PC-3 (cell line): ENCODE measurements at regions not wholly inside any gene's neighbourhood (a gene's known extent, or its start where the extent isn't known, plus 50 kb on each side); places are given as distances from the start of the nearest gene placed in this dataset.

ENCODE experiments used
- ATAC-seq: fragments of 200-7000 bp; cut with Tn5 transposase; 2 replicates; pipeline ENCODE4 v1.9.1; 2020; ENCODE audit warnings: mild to moderate bottlenecking, moderate library complexity
- BruUV-seq: library from RNA; stranded (reverse); fragments of 400-500 nt; replicated peaks from 2 replicates; lab custom pipeline; 2021; lab: Mats Ljungman, UMichigan
- CTCF ChIA-PET: fragments of 300-600 bp; sonication (Branson Sonifier 250); formaldehyde crosslinking; loops from one replicate; lab custom pipeline; 2022; ENCODE audit warnings: antibody characterized with exemption; lab: Charles Lee
- POLR2A ChIA-PET: fragments of 300-600 bp; sonication (Branson Sonifier 250); formaldehyde crosslinking; loops from one replicate; lab custom pipeline; 2022; ENCODE audit warnings: antibody characterized with exemption; ENCODE audit not compliant: unreplicated experiment; lab: Charles Lee
- DNase-seq: peaks from one replicate; pipeline ENCODE4 v3.0.0-alpha.2; 2015
- H2AFZ ChIP-seq: fragments of 300-600 bp; sonication (generic); 2 replicates; pipeline ENCODE4 v1.6.0; 2016; ENCODE audit warnings: antibody characterized with exemption, low read length
- H3F3A ChIP-seq: fragments of 300-600 bp; sonication (generic); one replicate; pipeline ENCODE4 v1.6.0; 2017; ENCODE audit warnings: antibody characterized with exemption, low read length, control low read depth, mild to moderate bottlenecking; ENCODE audit not compliant: unreplicated experiment
- H3K27ac ChIP-seq: fragments of 300-600 bp; sonication (generic); 2 replicates; pipeline ENCODE4 v1.5.1; 2016; ENCODE audit warnings: mild to moderate bottlenecking, low read length
- H3K27me3 ChIP-seq: fragments of 300-600 bp; sonication (generic); 2 replicates; pipeline ENCODE4 v1.6.1; 2016; ENCODE audit warnings: low read length, mixed read lengths
- H3K36me3 ChIP-seq: fragments of 300-600 bp; sonication (generic); 2 replicates; pipeline ENCODE4 v1.6.1; 2016; ENCODE audit warnings: low read depth, mixed run types, low read length, mixed read lengths
- H3K4me1 ChIP-seq: fragments of 300-600 bp; sonication (generic); 2 replicates; pipeline ENCODE4 v1.5.1; 2016; ENCODE audit warnings: low read length; ENCODE audit not compliant: insufficient read depth
- H3K4me2 ChIP-seq: fragments of 300-600 bp; sonication (generic); 2 replicates; pipeline ENCODE4 v1.6.0; 2016; ENCODE audit warnings: low read length
- H3K4me3 ChIP-seq: fragments of 300-600 bp; sonication (generic); 2 replicates; pipeline ENCODE4 v1.5.1; 2016; ENCODE audit warnings: mild to moderate bottlenecking, low read length, mixed read lengths
- H3K79me2 ChIP-seq: fragments of 300-600 bp; sonication (generic); 2 replicates; pipeline ENCODE4 v1.6.1; 2017; ENCODE audit warnings: low read length, mixed read lengths
- H3K9ac ChIP-seq: fragments of 300-600 bp; sonication (generic); 2 replicates; pipeline ENCODE4 v1.6.0; 2016; ENCODE audit warnings: mild to moderate bottlenecking, low read length
- H3K9me2 ChIP-seq: fragments of 300-600 bp; sonication (generic); replicated peaks from 2 replicates; pipeline ENCODE4 v1.6.1; 2016; ENCODE audit warnings: mixed run types, low read length, mixed read lengths
- H3K9me3 ChIP-seq: fragments of 300-600 bp; sonication (generic); 2 replicates; pipeline ENCODE4 v1.6.1; 2016; ENCODE audit warnings: low read length, mixed read lengths
- H4K20me1 ChIP-seq: fragments of 300-600 bp; sonication (generic); 2 replicates; pipeline ENCODE4 v1.6.1; 2016; ENCODE audit warnings: low read length, mixed read lengths
- CTCF ChIP-seq: fragments of 300-600 bp; sonication (generic); conservative IDR thresholded peaks from 2 replicates; pipeline ENCODE4 v1.5.1; 2017; ENCODE audit warnings: antibody characterized with exemption, low read depth, mild to moderate bottlenecking, low read length
- EZH2 ChIP-seq: fragments of 300-600 bp; sonication (generic); IDR thresholded peaks from one replicate; pipeline ENCODE4 v1.6.1; 2017; ENCODE audit warnings: antibody characterized with exemption, mild to moderate bottlenecking, low read length; ENCODE audit not compliant: unreplicated experiment
- EZH2phosphoT487 ChIP-seq: fragments of 300-600 bp; sonication (generic); IDR thresholded peaks from 2 replicates; pipeline ENCODE4 v1.6.1; 2018; ENCODE audit warnings: mild to moderate bottlenecking, antibody characterized with exemption, low read length, borderline replicate concordance
- intact Hi-C: fragments of 100-400 bp; cut with micrococcal nuclease; formaldehyde crosslinking; loops from 2 replicates; pipeline ENCODE4 v1.9.0; 2023

GRCh38 chr13:40452741-40453334, 213.6 kb downstream of the FOXO1 start:
- H2AFZ ChIP-seq = no peak overlapping the region
- intact Hi-C loops = loop anchor here (5.0 kb wide), 1 partner anchor 46 kb away; no protein-coding TSS in a partner anchor
- H3K4me1 ChIP-seq = peaks cover 24% of the 10 kb centered on the region
- no peaks in the 10 kb centered on the region for H3K9me3 ChIP-seq
- no peaks in the 10 kb centered on the region for H3F3A ChIP-seq
- H3K36me3 ChIP-seq = no peaks in the 10 kb centered on the region
- peak overlapping the region; percentile 97 for H3K27ac ChIP-seq
- H3K4me3 ChIP-seq = no peak overlapping the region
- H3K9me2 ChIP-seq = no peaks in the 10 kb centered on the region
- ChIA-PET CTCF (no interaction called here), POLR2A (interaction anchor here (0.5 kb wide), 1 partner anchor 43 kb away, joined by 3 read pairs; no protein-coding TSS in a partner anchor)
- peak overlapping the region; percentile 53 for H3K4me2 ChIP-seq
- peak; percentile 30 for DNase-seq
- H3K79me2 ChIP-seq = no peaks in the 10 kb centered on the region
- BruUV-seq = no TSS peak
- H3K27me3 ChIP-seq = no peaks in the 10 kb centered on the region
- peak overlapping the region; percentile 70 for H3K9ac ChIP-seq
- H4K20me1 ChIP-seq = no peaks in the 10 kb centered on the region
- peak; percentile 11; the same call in 1 of the 2 replicates for ATAC-seq
- TF ChIP-seq EZH2 (no peak), CTCF (no peak), EZH2phosphoT487 (no peak)

- H4K20me1 ChIP-seq = no peaks in the 10 kb centered on the region
- H3K79me2 ChIP-seq = no peaks in the 10 kb centered on the region
- no TSS peak for BruUV-seq
- H3F3A ChIP-seq = no peaks in the 10 kb centered on the region
- H3K4me1 ChIP-seq = peaks cover 24% of the 10 kb centered on the region
- TF ChIP-seq EZH2 (no peak), EZH2phosphoT487 (no peak), CTCF (no peak)
- ChIA-PET CTCF (no interaction called here), POLR2A (interaction anchor here (0.5 to 0.6 kb wide), 2 partner anchors 42 to 311 kb away, joined by 3 to 7 read pairs; no protein-coding TSS in a partner anchor)
- H3K27ac ChIP-seq = peak overlapping the region; percentile 97
- DNase-seq (peak; percentile 86), ATAC-seq (peak; percentile 89)
- H3K36me3 ChIP-seq = no peaks in the 10 kb centered on the region
- H3K4me2 ChIP-seq = peak overlapping the region; percentile 53
- H3K27me3 ChIP-seq = no peaks in the 10 kb centered on the region
- intact Hi-C loops = loop anchor here (5.0 kb wide), 1 partner anchor 46 kb away; no protein-coding TSS in a partner anchor
- peak overlapping the region; percentile 31; the same call in 1 of the 2 replicates for H3K4me3 ChIP-seq
- no peaks in the 10 kb centered on the region for H3K9me3 ChIP-seq
- peak overlapping the region; percentile 70 for H3K9ac ChIP-seq
- H2AFZ ChIP-seq = 0 out of 2 replicates have a peak overlapping the region, but pooled peaks have one; percentile 4
- no peaks in the 10 kb centered on the region for H3K9me2 ChIP-seq
These were observed 213.0 kb downstream of the FOXO1 start for GRCh38 chr13:40453351-40454021.
